ENCODE measurements at regions not wholly inside any gene's neighbourhood (a gene's known extent, or its start where the extent isn't known, plus 50 kb on each side); places are given as distances from the start of the nearest gene placed in this dataset.
A peak's percentile ranks its signal among the peaks of the same experiment; 100 is the strongest.

DNA sequence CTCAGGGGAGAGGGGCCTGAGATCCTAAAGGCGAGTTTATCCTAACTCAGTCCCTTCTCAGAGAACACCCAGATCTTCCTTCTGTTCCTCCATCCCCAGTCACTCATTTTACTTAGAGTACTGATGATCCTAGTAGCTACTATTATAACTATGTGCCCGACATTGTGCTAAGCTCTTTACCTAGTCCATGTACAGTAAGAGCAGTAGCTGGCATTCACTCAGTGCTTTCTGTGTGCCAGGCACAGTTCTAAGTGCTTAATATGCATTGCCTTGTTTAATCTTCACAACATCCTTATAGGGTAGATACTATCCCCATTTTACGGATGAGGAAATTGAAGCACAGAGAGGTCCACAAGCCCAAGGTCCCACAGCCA is 58.3 kb downstream of the FRMPD3 start:
- H3K4me1 Mint-ChIP-seq = peaks cover 10% of the 10 kb centered on the region; the same call in 2 of the 3 replicates
- H3K4me2 ChIP-seq = peak overlapping the region; percentile 72
- no peaks in the 10 kb centered on the region for H3K9me2 ChIP-seq (ENCODE audit: insufficient read depth)
- no peaks in the 10 kb centered on the region for H3K79me2 ChIP-seq (replicated peaks; ENCODE audit: insufficient read depth)
- no peak overlapping the region for H3K27ac ChIP-seq (ENCODE audit: low read depth)
- no peak for ATAC-seq
- peak overlapping the region; percentile 70; the same call in 2 of the 3 replicates for H3K4me3 Mint-ChIP-seq
- H3K27me3 Mint-ChIP-seq (ENCODE audit: insufficient read depth, low read depth, poor library complexity) = peaks cover 15% of the 10 kb centered on the region
- no peaks in the 10 kb centered on the region for H4K20me1 ChIP-seq (replicated peaks; ENCODE audit: insufficient read depth)
- H3K36me3 Mint-ChIP-seq (ENCODE audit: low read depth) = no peaks in the 10 kb centered on the region
- no peak for DNase-seq (ENCODE audit: low spot score)
- peak overlapping the region; percentile 54 for H3K4me3 ChIP-seq
- H2AFZ ChIP-seq = no peak overlapping the region
- H3K36me3 ChIP-seq (ENCODE audit: insufficient read depth) = no peaks in the 10 kb centered on the region
- no peaks in the 10 kb centered on the region for H3F3A ChIP-seq (replicated peaks; ENCODE audit: low read depth)
- H3K27ac Mint-ChIP-seq = no peak overlapping the region
- no peaks in the 10 kb centered on the region for H3K4me1 ChIP-seq (ENCODE audit: insufficient read depth)
- peaks cover 58% of the 10 kb centered on the region for H3K27me3 ChIP-seq (ENCODE audit: insufficient read depth)
- TF ChIP-seq EZH2 (IDR thresholded peaks at IDR 0.05; ENCODE audit: low read depth, unreplicated experiment) = peak; percentile 35
- TF ChIP-seq, protein P1, sequence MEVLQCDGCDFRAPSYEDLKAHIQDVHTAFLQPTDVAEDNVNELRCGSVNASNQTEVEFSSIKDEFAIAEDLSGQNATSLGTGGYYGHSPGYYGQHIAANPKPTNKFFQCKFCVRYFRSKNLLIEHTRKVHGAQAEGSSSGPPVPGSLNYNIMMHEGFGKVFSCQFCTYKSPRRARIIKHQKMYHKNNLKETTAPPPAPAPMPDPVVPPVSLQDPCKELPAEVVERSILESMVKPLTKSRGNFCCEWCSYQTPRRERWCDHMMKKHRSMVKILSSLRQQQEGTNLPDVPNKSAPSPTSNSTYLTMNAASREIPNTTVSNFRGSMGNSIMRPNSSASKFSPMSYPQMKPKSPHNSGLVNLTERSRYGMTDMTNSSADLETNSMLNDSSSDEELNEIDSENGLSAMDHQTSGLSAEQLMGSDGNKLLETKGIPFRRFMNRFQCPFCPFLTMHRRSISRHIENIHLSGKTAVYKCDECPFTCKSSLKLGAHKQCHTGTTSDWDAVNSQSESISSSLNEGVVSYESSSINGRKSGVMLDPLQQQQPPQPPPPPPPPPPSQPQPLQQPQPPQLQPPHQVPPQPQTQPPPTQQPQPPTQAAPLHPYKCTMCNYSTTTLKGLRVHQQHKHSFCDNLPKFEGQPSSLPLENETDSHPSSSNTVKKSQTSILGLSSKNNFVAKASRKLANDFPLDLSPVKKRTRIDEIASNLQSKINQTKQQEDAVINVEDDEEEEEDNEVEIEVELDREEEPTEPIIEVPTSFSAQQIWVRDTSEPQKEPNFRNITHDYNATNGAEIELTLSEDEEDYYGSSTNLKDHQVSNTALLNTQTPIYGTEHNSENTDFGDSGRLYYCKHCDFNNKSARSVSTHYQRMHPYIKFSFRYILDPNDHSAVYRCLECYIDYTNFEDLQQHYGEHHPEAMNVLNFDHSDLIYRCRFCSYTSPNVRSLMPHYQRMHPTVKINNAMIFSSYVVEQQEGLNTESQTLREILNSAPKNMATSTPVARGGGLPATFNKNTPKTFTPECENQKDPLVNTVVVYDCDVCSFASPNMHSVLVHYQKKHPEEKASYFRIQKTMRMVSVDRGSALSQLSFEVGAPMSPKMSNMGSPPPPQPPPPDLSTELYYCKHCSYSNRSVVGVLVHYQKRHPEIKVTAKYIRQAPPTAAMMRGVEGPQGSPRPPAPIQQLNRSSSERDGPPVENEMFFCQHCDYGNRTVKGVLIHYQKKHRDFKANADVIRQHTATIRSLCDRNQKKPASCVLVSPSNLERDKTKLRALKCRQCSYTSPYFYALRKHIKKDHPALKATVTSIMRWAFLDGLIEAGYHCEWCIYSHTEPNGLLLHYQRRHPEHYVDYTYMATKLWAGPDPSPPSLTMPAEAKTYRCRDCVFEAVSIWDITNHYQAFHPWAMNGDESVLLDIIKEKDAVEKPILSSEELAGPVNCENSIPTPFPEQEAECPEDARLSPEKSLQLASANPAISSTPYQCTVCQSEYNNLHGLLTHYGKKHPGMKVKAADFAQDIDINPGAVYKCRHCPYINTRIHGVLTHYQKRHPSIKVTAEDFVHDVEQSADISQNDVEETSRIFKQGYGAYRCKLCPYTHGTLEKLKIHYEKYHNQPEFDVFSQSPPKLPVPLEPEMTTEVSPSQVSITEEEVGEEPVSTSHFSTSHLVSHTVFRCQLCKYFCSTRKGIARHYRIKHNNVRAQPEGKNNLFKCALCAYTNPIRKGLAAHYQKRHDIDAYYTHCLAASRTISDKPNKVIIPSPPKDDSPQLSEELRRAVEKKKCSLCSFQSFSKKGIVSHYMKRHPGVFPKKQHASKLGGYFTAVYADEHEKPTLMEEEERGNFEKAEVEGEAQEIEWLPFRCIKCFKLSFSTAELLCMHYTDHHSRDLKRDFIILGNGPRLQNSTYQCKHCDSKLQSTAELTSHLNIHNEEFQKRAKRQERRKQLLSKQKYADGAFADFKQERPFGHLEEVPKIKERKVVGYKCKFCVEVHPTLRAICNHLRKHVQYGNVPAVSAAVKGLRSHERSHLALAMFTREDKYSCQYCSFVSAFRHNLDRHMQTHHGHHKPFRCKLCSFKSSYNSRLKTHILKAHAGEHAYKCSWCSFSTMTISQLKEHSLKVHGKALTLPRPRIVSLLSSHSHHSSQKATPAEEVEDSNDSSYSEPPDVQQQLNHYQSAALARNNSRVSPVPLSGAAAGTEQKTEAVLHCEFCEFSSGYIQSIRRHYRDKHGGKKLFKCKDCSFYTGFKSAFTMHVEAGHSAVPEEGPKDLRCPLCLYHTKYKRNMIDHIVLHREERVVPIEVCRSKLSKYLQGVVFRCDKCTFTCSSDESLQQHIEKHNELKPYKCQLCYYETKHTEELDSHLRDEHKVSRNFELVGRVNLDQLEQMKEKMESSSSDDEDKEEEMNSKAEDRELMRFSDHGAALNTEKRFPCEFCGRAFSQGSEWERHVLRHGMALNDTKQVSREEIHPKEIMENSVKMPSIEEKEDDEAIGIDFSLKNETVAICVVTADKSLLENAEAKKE (CRISPR knock-in tag; IDR thresholded peaks at IDR 0.05) = no peak
- peaks cover 5% of the 10 kb centered on the region; the same call in 2 of the 3 replicates for H3K9me3 Mint-ChIP-seq

DNA sequence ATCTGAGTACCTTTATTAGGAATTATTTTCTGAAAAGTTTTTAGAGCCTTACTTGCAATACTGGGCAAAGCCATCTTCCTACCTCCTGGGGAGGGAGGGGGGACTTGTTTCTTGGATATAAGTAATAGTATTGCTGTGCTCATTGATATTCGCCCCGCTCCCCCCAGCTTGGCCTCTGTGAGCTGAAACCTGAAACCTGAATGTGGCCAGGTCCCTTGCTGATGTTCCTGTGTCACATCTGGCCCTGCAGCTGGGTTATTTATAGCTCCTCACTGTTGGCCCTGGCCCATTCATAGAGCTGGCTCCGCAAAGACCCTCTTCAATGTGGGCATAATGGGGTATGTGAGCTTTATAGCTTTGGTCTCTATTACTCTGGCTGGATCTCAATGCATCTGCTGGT is 59.5 kb downstream of the FRMPD3 start:
- Mint-ChIP-seq H3K27ac (no peak overlapping the region), H3K9me3 (peaks cover 5% of the 10 kb centered on the region; the same call in 2 of the 3 replicates), H3K4me3 (no peak overlapping the region), H3K36me3 (ENCODE audit: low read depth) (no peaks in the 10 kb centered on the region), H3K27me3 (ENCODE audit: insufficient read depth, low read depth, poor library complexity) (peaks cover 16% of the 10 kb centered on the region), H3K4me1 (peaks cover 10% of the 10 kb centered on the region; the same call in 2 of the 3 replicates)
- no peaks in the 10 kb centered on the region for H4K20me1 ChIP-seq (replicated peaks; ENCODE audit: insufficient read depth)
- H3K4me1 ChIP-seq (ENCODE audit: insufficient read depth) = no peaks in the 10 kb centered on the region
- no peaks in the 10 kb centered on the region for H3F3A ChIP-seq (replicated peaks; ENCODE audit: low read depth)
- no peak overlapping the region for H3K4me3 ChIP-seq
- H3K27me3 ChIP-seq (ENCODE audit: insufficient read depth) = peaks cover 58% of the 10 kb centered on the region
- no peak overlapping the region for H2AFZ ChIP-seq
- no peak for TF ChIP-seq EZH2 (IDR thresholded peaks at IDR 0.05; ENCODE audit: low read depth, unreplicated experiment)
- TF ChIP-seq, protein P2, sequence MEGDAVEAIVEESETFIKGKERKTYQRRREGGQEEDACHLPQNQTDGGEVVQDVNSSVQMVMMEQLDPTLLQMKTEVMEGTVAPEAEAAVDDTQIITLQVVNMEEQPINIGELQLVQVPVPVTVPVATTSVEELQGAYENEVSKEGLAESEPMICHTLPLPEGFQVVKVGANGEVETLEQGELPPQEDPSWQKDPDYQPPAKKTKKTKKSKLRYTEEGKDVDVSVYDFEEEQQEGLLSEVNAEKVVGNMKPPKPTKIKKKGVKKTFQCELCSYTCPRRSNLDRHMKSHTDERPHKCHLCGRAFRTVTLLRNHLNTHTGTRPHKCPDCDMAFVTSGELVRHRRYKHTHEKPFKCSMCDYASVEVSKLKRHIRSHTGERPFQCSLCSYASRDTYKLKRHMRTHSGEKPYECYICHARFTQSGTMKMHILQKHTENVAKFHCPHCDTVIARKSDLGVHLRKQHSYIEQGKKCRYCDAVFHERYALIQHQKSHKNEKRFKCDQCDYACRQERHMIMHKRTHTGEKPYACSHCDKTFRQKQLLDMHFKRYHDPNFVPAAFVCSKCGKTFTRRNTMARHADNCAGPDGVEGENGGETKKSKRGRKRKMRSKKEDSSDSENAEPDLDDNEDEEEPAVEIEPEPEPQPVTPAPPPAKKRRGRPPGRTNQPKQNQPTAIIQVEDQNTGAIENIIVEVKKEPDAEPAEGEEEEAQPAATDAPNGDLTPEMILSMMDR (conservative IDR thresholded peaks at IDR 0.05; ENCODE audit: low read depth in 2 of 2) = no peak
- TF ChIP-seq ZNF114 (CRISPR knock-in tag; IDR thresholded peaks at IDR 0.05) = no peak
- no peak for TF ChIP-seq CREB1 (CRISPR knock-in tag; IDR thresholded peaks at IDR 0.05; ENCODE audit: low read depth)
- TF ChIP-seq EZH2phosphoT487 (IDR thresholded peaks at IDR 0.05; ENCODE audit: unreplicated experiment) = no peak
- TF ChIP-seq, protein P3, sequence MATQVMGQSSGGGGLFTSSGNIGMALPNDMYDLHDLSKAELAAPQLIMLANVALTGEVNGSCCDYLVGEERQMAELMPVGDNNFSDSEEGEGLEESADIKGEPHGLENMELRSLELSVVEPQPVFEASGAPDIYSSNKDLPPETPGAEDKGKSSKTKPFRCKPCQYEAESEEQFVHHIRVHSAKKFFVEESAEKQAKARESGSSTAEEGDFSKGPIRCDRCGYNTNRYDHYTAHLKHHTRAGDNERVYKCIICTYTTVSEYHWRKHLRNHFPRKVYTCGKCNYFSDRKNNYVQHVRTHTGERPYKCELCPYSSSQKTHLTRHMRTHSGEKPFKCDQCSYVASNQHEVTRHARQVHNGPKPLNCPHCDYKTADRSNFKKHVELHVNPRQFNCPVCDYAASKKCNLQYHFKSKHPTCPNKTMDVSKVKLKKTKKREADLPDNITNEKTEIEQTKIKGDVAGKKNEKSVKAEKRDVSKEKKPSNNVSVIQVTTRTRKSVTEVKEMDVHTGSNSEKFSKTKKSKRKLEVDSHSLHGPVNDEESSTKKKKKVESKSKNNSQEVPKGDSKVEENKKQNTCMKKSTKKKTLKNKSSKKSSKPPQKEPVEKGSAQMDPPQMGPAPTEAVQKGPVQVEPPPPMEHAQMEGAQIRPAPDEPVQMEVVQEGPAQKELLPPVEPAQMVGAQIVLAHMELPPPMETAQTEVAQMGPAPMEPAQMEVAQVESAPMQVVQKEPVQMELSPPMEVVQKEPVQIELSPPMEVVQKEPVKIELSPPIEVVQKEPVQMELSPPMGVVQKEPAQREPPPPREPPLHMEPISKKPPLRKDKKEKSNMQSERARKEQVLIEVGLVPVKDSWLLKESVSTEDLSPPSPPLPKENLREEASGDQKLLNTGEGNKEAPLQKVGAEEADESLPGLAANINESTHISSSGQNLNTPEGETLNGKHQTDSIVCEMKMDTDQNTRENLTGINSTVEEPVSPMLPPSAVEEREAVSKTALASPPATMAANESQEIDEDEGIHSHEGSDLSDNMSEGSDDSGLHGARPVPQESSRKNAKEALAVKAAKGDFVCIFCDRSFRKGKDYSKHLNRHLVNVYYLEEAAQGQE (IDR thresholded peaks at IDR 0.05; ENCODE audit: unreplicated experiment) = no peak
- TF ChIP-seq STAT1 (IDR thresholded peaks at IDR 0.05; ENCODE audit: unreplicated experiment) = no peak
- no peak for TF ChIP-seq ZNF331 (CRISPR knock-in tag; IDR thresholded peaks at IDR 0.05; ENCODE audit: low read depth)
- H3K9me2 ChIP-seq (ENCODE audit: insufficient read depth) = no peaks in the 10 kb centered on the region
- no peak overlapping the region for H3K4me2 ChIP-seq
- no peaks in the 10 kb centered on the region for H3K36me3 ChIP-seq (ENCODE audit: insufficient read depth)
- no peaks in the 10 kb centered on the region for H3K79me2 ChIP-seq (replicated peaks; ENCODE audit: insufficient read depth)
- H3K27ac ChIP-seq (ENCODE audit: low read depth) = no peak overlapping the region
- no peak for ATAC-seq
- DNase-seq (ENCODE audit: low spot score) = peak; percentile 7
